ENCODE measurements at regions not wholly inside any gene's neighbourhood (a gene's known extent, or its start where the extent isn't known, plus 50 kb on each side); places are given as distances from the start of the nearest gene placed in this dataset.

GRCh38 chr6:69623357-69623756 lies 173.5 kb downstream of the LMBRD1 start:
- TF ChIP-seq CTCF (IDR thresholded peaks at IDR 0.05; ENCODE audit: insufficient read depth, missing control alignments): no peak
- DNase-seq (ENCODE audit: insufficient read length, low spot score) (no peak), FAIRE-seq (no peak)

GRCh38 chr6:69622924-69623323 lies 173.9 kb downstream of the LMBRD1 start:
- DNase-seq (ENCODE audit: insufficient read length, low spot score): no peak
- TF ChIP-seq CTCF (IDR thresholded peaks at IDR 0.05; ENCODE audit: insufficient read depth, missing control alignments): no peak
- FAIRE-seq: no peak

- DNase-seq (ENCODE audit: insufficient read length, low spot score): no peak
- no peak for FAIRE-seq
- TF ChIP-seq CTCF (IDR thresholded peaks at IDR 0.05; ENCODE audit: insufficient read depth, missing control alignments): no peak
Observed at GRCh38 chr6:69622230-69622629, 174.6 kb downstream of the LMBRD1 start.

GRCh38 chr6:69617163-69617562 lies 179.6 kb downstream of the LMBRD1 start:
- no peak for TF ChIP-seq CTCF (IDR thresholded peaks at IDR 0.05; ENCODE audit: insufficient read depth, missing control alignments)
- DNase-seq (ENCODE audit: insufficient read length, low spot score) (no peak), FAIRE-seq (no peak)

- FAIRE-seq (no peak), DNase-seq (ENCODE audit: insufficient read length, low spot score) (no peak)
- TF ChIP-seq CTCF (IDR thresholded peaks at IDR 0.05; ENCODE audit: insufficient read depth, missing control alignments): no peak
Observed at GRCh38 chr6:69609836-69610472, 186.9 kb downstream of the LMBRD1 start.

- no peak for FAIRE-seq
- no peak for TF ChIP-seq CTCF (IDR thresholded peaks at IDR 0.05; ENCODE audit: insufficient read depth, missing control alignments)
- no peak for DNase-seq (ENCODE audit: insufficient read length, low spot score)
Observed at GRCh38 chr6:69601132-69601531, 195.7 kb downstream of the LMBRD1 start.

- FAIRE-seq: no peak
- TF ChIP-seq CTCF (IDR thresholded peaks at IDR 0.05; ENCODE audit: insufficient read depth, missing control alignments): no peak
- no peak for DNase-seq (ENCODE audit: insufficient read length, low spot score)
Observed at GRCh38 chr6:69594405-69594804, 202.4 kb downstream of the LMBRD1 start.

All from D721Med (cell line).